AG04450 (cell line): ENCODE measurements at regions not wholly inside any gene's neighbourhood (a gene's known extent, or its start where the extent isn't known, plus 50 kb on each side); places are given as distances from the start of the nearest gene placed in this dataset.

ENCODE experiments used
- CTCF ChIA-PET: fragments of 300-600, 350-600 bp; formaldehyde crosslinking; extraction: SDS; loops from one replicate; lab custom pipeline; 2022; ENCODE audit warnings: antibody characterized with exemption, inconsistent platforms; lab: Charles Lee
- POLR2A ChIA-PET: fragments of 350-600 bp; formaldehyde crosslinking; extraction: SDS; loops from one replicate; lab custom pipeline; 2021; ENCODE audit warnings: antibody characterized with exemption, inconsistent platforms; lab: Yijun Ruan, JAX
- DNase-seq: peaks from one replicate; pipeline ENCODE4 v3.0.0-alpha.2; 2011; ENCODE audit warnings: low read depth, low spot score
- H3K27ac ChIP-seq: one replicate; pipeline ENCODE4 v1.5.1; 2012; ENCODE audit warnings: low read depth, low read length, control low read depth
- H3K27me3 ChIP-seq: one replicate; pipeline ENCODE4 v1.6.0; 2012; ENCODE audit warnings: low read length; ENCODE audit not compliant: control insufficient read depth, insufficient read depth
- H3K4me3 ChIP-seq: 2 replicates; pipeline ENCODE4 v1.5.1; 2011; ENCODE audit warnings: mild to moderate bottlenecking, low read depth, low read length, control low read depth
- H3K9me3 ChIP-seq: 2 replicates; pipeline ENCODE4 v1.5.1; 2012; ENCODE audit warnings: low read length; ENCODE audit not compliant: control insufficient read depth, insufficient read depth
- CTCF ChIP-seq: IDR thresholded peaks from 2 replicates; pipeline ENCODE4 v1.5.1; 2011; ENCODE audit warnings: low read depth, low read length, control low read depth, inconsistent platforms

DNA sequence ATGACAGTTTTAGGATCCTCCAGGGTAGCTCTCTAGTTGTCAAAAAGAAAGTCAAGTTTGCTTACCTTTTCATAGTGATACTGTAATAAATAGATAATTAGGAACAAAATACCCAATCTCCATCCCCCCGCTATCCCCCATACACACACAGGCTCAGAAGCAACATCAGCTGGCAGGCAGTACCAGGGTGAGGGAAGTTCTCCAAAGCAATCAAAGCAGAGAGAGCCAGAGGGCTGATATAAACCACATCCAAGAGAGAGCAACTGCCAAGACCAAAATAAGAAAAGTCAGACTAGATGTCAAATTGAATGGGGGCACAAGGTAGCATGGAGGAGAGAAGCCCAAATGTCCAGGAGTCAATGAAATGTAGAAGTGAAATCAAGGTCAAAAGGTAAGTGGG is 80.2 kb upstream of the PTPRR start:
- TF ChIP-seq CTCF, result no peak
- CTCF ChIA-PET, result no interaction called here
- POLR2A ChIA-PET, result no interaction called here
- H3K4me3 ChIP-seq, result no peak overlapping the region
- H3K27ac ChIP-seq, result no peak overlapping the region
- no peak for DNase-seq
- H3K27me3 ChIP-seq, result no peaks in the 10 kb centered on the region
- H3K9me3 ChIP-seq, result no peaks in the 10 kb centered on the region

DNA sequence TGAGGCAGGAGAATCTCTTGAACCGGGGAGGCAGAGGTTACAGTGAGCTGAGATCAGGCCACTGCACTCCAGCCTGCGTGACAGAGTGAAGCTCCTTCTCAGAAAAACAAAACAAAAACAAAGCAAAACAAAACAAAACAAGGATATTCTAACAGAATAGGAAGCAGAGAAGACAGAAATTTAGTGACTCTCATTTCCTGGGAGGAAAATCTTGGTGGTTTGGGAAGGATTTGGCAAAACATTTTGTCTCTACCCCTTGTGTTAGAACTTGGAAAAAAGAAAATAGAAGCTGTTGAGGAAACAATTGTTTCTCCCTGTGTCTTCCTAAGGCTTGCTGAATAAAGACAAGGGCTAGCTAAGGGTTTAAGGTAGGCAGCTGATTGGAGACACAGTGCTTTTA is 79.7 kb upstream of the PTPRR start:
- no peak overlapping the region for H3K4me3 ChIP-seq
- DNase-seq, result no peak
- TF ChIP-seq CTCF, result no peak
- no peak overlapping the region for H3K27ac ChIP-seq
- no peaks in the 10 kb centered on the region for H3K27me3 ChIP-seq
- H3K9me3 ChIP-seq, result no peaks in the 10 kb centered on the region
- ChIA-PET CTCF (no interaction called here), POLR2A (no interaction called here)

DNA sequence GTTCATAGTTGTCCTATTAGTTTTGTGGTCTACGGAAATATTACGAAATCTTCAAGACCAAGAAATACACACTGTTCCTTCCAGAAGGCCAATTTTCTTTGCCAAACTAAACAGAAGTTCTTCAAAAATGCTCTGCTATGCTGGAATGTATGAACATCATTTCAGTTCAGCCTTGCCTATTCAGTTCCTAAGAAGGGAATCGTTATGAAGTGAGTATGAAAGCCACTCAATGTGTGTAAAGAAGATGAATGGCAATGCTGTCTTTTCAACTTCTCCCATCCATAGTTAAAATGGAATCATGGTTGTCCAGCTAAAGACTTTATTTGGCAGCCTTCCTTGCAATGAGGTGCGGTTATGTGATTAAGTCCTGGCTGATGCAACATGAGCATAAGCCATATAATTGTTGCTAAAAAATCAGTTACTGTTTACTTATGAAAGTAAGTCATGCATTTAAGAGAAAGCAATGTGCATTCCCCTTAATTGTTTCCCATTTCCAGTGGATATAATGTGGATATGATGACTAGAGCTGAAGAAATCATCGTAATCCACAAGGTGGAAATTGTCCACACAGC is 73.8 kb upstream of the PTPRR start:
- peak overlapping the region; percentile 11 for H3K27ac ChIP-seq
- no peak for TF ChIP-seq CTCF
- no peak overlapping the region for H3K4me3 ChIP-seq
- DNase-seq, result no peak
- ChIA-PET CTCF (no interaction called here), POLR2A (no interaction called here)
- H3K9me3 ChIP-seq, result no peaks in the 10 kb centered on the region
- H3K27me3 ChIP-seq, result no peaks in the 10 kb centered on the region

- Histone ChIP-seq H3K27ac (no peak overlapping the region), H3K9me3 (no peaks in the 10 kb centered on the region), H3K4me3 (no peak overlapping the region), H3K27me3 (no peaks in the 10 kb centered on the region)
- no peak for TF ChIP-seq CTCF
- ChIA-PET CTCF (interaction anchor here (0.6 kb wide), 1 partner anchor 77 kb away, joined by 3 read pairs; no protein-coding TSS in a partner anchor), POLR2A (no interaction called here)
- DNase-seq, result no peak
Measured at GRCh38 chr12:70989232-70989631, 68.7 kb upstream of the PTPRR start.

DNA sequence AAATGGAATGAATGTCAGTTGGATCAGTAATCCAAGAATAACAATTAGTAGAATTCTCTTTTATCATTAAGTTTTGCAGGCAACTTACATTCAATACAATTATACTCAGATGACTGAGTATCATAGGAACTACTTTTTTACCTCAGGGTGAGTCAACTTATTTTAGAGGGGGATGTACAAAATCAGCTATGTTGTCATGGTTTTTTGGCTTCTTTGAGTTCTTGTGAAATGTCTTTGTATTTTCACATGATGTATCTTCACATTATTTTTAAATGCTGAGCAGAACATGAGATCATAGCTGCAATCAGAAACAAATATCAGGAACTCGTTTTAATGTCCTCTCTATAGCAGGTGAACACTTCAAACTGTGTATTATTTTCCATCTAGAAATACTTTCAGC is 65.3 kb upstream of the PTPRR start:
- H3K4me3 ChIP-seq, result no peak overlapping the region
- no peak for TF ChIP-seq CTCF
- H3K9me3 ChIP-seq, result no peaks in the 10 kb centered on the region
- POLR2A ChIA-PET, result no interaction called here
- no peaks in the 10 kb centered on the region for H3K27me3 ChIP-seq
- DNase-seq, result no peak
- H3K27ac ChIP-seq, result no peak overlapping the region
- CTCF ChIA-PET, result no interaction called here
